Progenitor cell of endocrine pancreas (in vitro differentiated cells): ENCODE measurements at regions not wholly inside any gene's neighbourhood (a gene's known extent, or its start where the extent isn't known, plus 50 kb on each side); places are given as distances from the start of the nearest gene placed in this dataset.

Experiments used
- DNase-seq: peaks from one replicate; pipeline ENCODE4 v3.0.0; 2021; ENCODE audit warnings: low spot score; ENCODE audit not compliant: unreplicated experiment
- H3K27ac Mint-ChIP-seq: 2 replicates; pipeline ENCODE4 v1.8.0; 2021; ENCODE audit warnings: mild to moderate bottlenecking, moderate library complexity, mixed read lengths
- H3K27me3 Mint-ChIP-seq: 2 replicates; pipeline ENCODE4 v1.8.0; 2021; ENCODE audit warnings: mixed read lengths
- H3K36me3 Mint-ChIP-seq: 2 replicates; pipeline ENCODE4 v1.8.0; 2022; ENCODE audit warnings: mixed read lengths; ENCODE audit not compliant: insufficient read depth
- H3K4me1 Mint-ChIP-seq: 2 replicates; pipeline ENCODE4 v1.8.0; 2021; ENCODE audit warnings: low read depth, mixed read lengths
- H3K4me3 Mint-ChIP-seq: 2 replicates; pipeline ENCODE4 v1.8.0; 2021; ENCODE audit warnings: low read depth, mild to moderate bottlenecking, moderate library complexity, mixed read lengths
- H3K9me3 Mint-ChIP-seq: 2 replicates; pipeline ENCODE4 v1.8.0; 2021; ENCODE audit warnings: low read depth, mixed read lengths
- TF ChIP-seq, protein P1 (sequence below): fragments of 200-600 bp; sonication (generic); IDR thresholded peaks from one replicate; pipeline ENCODE4 v1.5.0; 2021; ENCODE audit warnings: antibody characterized with exemption, mild to moderate bottlenecking; ENCODE audit not compliant: unreplicated experiment

DNA sequence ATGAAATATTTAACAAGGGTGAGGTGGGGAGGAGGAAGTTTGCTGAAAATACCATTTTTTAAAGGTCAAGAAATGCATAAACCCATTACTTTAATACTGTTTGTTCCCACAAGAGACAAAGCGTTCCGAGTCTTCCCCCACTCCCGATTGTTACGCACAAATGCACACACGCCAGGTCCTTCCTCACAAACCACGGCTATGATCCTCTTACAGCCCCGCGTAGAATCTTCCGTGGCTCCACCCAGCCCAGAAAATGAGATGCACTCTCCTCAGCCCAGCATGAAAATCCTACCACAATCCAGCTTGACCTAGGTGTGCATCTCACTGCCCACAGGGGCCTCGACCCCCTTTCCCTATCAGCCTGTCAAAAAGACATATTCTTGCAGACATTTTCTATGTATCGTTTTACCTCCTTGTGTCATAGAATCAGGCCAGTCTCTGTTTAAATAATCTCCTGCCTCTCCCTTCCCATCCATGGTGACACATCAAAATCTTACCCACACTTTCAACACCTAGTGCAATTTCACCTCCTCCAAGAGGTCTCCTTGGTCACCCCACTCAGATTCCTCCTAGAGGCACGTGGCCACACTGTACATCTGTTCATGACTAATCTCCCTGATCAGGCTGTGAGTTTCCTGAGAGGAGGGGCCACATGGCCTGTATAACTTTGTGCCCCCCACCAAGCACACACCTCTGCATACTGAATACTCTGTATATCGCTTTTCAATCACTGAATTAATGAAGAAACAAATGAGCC, 491.0 kb upstream of the KLHL29 start:
- H3K4me3 Mint-ChIP-seq: no peak overlapping the region
- no peaks in the 10 kb centered on the region for H3K36me3 Mint-ChIP-seq
- peaks cover 5% of the 10 kb centered on the region for H3K27me3 Mint-ChIP-seq
- no peak for DNase-seq
- H3K27ac Mint-ChIP-seq: no peak overlapping the region
- H3K9me3 Mint-ChIP-seq: no peaks in the 10 kb centered on the region
- TF ChIP-seq, protein P1, sequence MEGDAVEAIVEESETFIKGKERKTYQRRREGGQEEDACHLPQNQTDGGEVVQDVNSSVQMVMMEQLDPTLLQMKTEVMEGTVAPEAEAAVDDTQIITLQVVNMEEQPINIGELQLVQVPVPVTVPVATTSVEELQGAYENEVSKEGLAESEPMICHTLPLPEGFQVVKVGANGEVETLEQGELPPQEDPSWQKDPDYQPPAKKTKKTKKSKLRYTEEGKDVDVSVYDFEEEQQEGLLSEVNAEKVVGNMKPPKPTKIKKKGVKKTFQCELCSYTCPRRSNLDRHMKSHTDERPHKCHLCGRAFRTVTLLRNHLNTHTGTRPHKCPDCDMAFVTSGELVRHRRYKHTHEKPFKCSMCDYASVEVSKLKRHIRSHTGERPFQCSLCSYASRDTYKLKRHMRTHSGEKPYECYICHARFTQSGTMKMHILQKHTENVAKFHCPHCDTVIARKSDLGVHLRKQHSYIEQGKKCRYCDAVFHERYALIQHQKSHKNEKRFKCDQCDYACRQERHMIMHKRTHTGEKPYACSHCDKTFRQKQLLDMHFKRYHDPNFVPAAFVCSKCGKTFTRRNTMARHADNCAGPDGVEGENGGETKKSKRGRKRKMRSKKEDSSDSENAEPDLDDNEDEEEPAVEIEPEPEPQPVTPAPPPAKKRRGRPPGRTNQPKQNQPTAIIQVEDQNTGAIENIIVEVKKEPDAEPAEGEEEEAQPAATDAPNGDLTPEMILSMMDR: no peak
- H3K4me1 Mint-ChIP-seq: peaks cover 4% of the 10 kb centered on the region

DNA sequence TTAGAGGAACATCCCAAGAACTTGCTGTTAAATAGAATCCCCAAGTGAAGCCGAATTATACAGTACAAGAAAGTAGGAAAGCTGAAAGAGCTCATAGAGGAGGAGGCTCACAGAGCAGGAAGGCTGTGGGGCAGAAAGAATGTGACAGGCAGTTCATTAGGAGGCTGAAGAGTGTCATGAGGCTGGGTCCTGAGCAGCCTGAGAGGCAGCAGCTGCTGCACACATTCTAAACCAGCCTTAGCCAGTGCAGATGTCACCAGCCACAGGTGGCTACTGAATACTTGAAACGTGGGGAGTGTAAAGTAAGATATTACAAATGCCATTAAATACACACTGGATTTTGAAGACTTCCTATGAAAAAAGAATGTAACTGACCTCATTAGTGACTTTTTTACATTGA, 490.2 kb upstream of the KLHL29 start:
- no peak overlapping the region for H3K4me3 Mint-ChIP-seq
- H3K4me1 Mint-ChIP-seq: no peaks in the 10 kb centered on the region
- H3K9me3 Mint-ChIP-seq: no peaks in the 10 kb centered on the region
- H3K36me3 Mint-ChIP-seq: no peaks in the 10 kb centered on the region
- no peak overlapping the region for H3K27ac Mint-ChIP-seq
- TF ChIP-seq, protein P1: no peak
- peaks cover 5% of the 10 kb centered on the region for H3K27me3 Mint-ChIP-seq
- DNase-seq: no peak

DNA sequence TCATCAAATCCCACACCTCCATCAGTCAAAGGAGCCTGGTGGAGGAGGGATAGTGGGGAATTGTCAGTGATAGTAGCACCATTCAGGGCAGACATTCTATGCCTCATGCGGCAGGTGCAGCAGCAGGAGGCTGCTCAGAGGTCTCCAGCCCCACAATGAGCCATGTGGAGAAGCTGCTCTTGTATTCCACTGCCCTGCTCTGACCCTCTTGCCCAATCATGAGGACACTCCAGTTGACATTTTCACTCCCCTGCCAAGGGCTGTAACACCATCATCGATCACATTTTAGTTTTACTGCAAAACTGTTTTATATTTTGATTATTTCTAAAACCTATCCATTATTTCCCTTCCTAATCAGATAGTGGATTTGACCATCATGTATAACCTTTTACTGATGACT, 487.6 kb upstream of the KLHL29 start:
- TF ChIP-seq, protein P1: no peak
- DNase-seq: no peak
- Mint-ChIP-seq H3K36me3 (no peaks in the 10 kb centered on the region), H3K27ac (no peak overlapping the region), H3K4me1 (no peaks in the 10 kb centered on the region), H3K9me3 (no peaks in the 10 kb centered on the region), H3K4me3 (no peak overlapping the region), H3K27me3 (peaks cover 5% of the 10 kb centered on the region)

DNA sequence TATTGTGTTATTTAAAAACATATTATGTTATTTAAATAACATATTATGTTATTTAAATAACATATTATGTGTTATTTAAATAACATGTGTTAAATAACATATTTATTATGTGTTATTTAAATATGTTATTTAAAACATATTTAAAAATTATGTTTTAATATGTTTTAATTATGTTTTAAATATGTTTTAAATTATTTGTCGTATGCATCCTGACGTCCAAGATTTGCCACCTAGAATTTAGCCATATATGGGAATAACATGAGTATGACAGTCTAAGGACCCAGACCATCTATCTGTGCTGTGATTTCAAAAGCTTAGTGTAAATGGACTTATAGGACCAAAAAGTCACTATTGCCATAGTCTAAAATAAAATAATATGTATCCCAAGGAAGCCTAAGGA, 484.3 kb upstream of the KLHL29 start:
- Mint-ChIP-seq H3K36me3 (no peaks in the 10 kb centered on the region), H3K4me1 (no peaks in the 10 kb centered on the region), H3K9me3 (no peaks in the 10 kb centered on the region), H3K27me3 (no peaks in the 10 kb centered on the region), H3K4me3 (no peak overlapping the region), H3K27ac (no peak overlapping the region)
- TF ChIP-seq, protein P1: no peak
- DNase-seq: no peak

GRCh38 chr2:22901471-22902179, 483.4 kb upstream of the KLHL29 start:
- Mint-ChIP-seq H3K27me3 (no peaks in the 10 kb centered on the region), H3K9me3 (no peaks in the 10 kb centered on the region), H3K36me3 (no peaks in the 10 kb centered on the region), H3K27ac (no peak overlapping the region), H3K4me1 (no peaks in the 10 kb centered on the region), H3K4me3 (no peak overlapping the region)
- TF ChIP-seq, protein P1: no peak
- no peak for DNase-seq
